GM23248 (cell line): ENCODE measurements at regions not wholly inside any gene's neighbourhood (a gene's known extent, or its start where the extent isn't known, plus 50 kb on each side); places are given as distances from the start of the nearest gene placed in this dataset.

Source experiments
- EZH2 ChIP-seq: fragments of 200-600 bp; sonication (generic); IDR thresholded peaks from 2 replicates; pipeline ENCODE4 v1.6.1; 2018; ENCODE audit warnings: antibody characterized with exemption, mild to moderate bottlenecking; ENCODE audit not compliant: insufficient read depth, poor library complexity, severe bottlenecking
- EZH2phosphoT487 ChIP-seq: fragments of 200-600 bp; sonication (generic); IDR thresholded peaks from 2 replicates; pipeline ENCODE4 v1.6.1; 2018; ENCODE audit warnings: antibody characterized with exemption, moderate library complexity, mild to moderate bottlenecking, low read depth; ENCODE audit not compliant: insufficient read depth

- TF ChIP-seq EZH2: no peak
- no peak for TF ChIP-seq EZH2phosphoT487
These were observed 141.5 kb upstream of the ROPN1 start for GRCh38 chr3:124133366-124133940.
